T-helper 2 cell (primary cell): ENCODE measurements at regions not wholly inside any gene's neighbourhood (a gene's known extent, or its start where the extent isn't known, plus 50 kb on each side); places are given as distances from the start of the nearest gene placed in this dataset.

Experiments used
- DNase-seq, 5 experiments: peaks; one replicate each; pipeline versions ENCODE4 v3.0.0 to v3.0.0-alpha.2; 2012 to 2022

- no peak for DNase-seq
Observed at GRCh38 chr14:38505221-38505972, 249.5 kb upstream of the CLEC14A start.

DNA sequence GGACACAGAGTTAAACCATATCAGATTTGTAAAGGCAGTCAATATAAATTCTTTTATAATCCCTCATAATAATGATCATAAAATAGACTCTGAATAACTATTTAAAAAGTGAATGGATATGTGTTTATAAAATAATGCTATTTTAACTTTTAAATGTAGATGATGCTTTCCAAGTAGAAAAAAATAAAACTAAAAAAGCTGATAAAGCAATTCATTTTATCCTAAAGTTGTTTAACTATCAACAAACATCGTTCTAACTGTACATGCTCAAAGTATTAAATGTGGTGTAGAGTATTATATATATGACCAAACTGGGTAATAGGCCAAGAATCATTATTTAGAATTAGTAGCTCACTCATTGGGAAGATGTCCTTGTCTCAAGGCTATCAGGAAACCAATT is 248.3 kb upstream of the CLEC14A start:
- no peak for DNase-seq

- no peak for DNase-seq
Observed at GRCh38 chr14:38502239-38502638, 246.3 kb upstream of the CLEC14A start.

- DNase-seq: no peak
Observed at GRCh38 chr14:38500125-38500524, 244.2 kb upstream of the CLEC14A start.

- no peak for DNase-seq
Observed at GRCh38 chr14:38496092-38496491, 240.2 kb upstream of the CLEC14A start.

GRCh38 chr14:38490273-38490672 is 234.4 kb upstream of the CLEC14A start:
- no peak for DNase-seq

- DNase-seq: no peak
Observed at GRCh38 chr14:38485026-38485425, 229.1 kb upstream of the CLEC14A start.

GRCh38 chr14:38481952-38482678 is 226.2 kb upstream of the CLEC14A start:
- no peak for DNase-seq

DNA sequence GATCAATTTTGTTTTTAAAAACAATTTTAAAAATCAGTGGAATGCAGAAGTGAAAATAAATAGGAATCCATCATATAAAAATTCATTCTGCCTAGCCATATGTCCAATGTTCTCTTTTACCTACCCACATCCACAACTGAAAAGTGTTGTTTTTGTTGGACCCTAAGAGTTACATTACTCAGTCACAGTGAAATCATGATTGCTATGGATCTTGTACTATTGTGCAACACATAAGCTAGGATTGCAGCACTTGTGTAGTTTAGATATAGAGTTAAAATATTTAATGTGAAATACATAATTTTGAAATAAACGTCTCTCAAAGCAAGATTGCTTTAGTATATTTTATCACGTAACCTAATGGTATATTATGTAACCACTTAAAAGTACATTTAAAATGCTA is 213.3 kb upstream of the CLEC14A start:
- no peak for DNase-seq

- DNase-seq: no peak
Observed at GRCh38 chr14:38442208-38442607, 186.3 kb upstream of the CLEC14A start.

GRCh38 chr14:38432186-38432585 is 176.3 kb upstream of the CLEC14A start:
- DNase-seq: no peak

- DNase-seq: no peak
Observed at GRCh38 chr14:38431156-38431555, 175.3 kb upstream of the CLEC14A start.

- DNase-seq: no peak
Observed at GRCh38 chr14:38430522-38430921, 174.6 kb upstream of the CLEC14A start.

- DNase-seq: no peak
Observed at GRCh38 chr14:38425324-38425976, 169.6 kb upstream of the CLEC14A start.

DNA sequence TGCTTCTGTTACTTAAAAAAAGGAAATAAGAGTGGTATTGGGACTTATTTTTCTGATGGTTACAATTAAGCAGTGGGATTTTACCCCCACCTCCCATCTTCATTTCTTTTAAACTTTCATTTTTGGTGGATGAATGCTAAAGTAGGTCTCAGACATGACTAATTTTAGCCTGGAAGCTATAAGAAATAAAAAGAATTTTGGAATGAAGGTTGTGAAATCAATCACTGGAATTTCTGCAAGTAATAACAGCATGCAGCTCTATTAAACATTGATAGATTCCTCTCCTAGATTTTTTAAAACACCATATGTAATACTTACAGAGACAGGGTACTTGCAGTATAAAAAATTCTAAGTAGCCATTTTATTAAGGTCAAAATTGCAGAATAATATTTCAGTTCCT is 164.2 kb upstream of the CLEC14A start:
- DNase-seq: no peak

DNA sequence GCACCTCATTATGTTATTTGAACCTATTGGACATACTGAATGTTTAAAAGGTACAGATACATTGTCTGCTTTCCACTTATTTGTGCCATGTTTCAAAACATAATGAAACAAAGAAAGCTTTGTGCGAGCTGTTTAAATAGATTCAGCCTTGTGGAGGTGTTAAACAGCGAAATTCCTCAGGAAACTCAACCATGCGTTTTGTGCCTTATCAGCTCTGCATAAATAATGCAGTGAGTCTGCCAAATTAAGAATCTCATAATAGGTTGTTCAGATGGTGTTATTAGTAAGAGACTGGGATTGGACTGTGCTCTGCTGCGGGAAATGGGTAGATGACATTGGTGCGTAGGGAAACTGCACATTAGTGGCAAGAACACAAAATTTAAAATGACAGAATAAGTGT is 163.7 kb upstream of the CLEC14A start:
- DNase-seq: no peak

DNA sequence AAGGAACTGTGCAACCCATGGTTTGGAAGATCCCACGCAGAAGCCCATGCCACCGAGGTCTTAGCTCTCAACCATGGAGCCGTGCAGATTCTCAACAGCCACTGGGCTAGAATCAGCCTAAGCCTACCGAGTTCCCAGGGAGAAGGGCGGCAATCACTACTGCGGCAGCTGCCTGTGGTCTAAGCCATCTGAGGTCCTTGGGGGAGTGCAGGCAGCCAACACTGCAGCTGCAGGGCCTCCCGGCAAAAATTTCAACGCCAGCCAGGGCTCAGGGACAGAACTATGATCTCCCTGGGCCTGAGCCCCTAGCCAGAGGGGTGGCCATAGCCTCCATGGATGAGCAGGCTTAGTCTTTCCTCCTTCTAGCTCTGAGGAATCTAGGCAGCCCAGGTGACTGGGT is 156.8 kb upstream of the CLEC14A start:
- no peak for DNase-seq

DNA sequence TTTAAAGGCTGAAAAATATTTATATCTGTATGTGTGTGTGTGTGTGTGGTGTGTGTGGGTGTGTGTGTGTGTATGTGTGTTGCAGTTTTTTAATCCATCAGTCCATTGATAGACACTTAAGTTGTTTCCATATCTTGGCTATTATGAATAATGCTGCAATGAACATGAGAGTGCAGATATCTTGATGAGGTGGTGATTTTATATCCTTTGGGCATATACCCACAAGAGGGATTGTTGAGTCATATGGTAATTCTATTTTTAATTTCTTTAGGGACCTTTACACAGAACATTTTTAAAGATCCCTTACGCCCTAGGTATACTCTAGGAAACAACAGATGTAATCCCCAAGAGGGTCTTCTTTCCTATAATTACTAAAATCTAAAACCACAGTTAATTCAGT is 154.5 kb upstream of the CLEC14A start:
- DNase-seq: no peak

DNA sequence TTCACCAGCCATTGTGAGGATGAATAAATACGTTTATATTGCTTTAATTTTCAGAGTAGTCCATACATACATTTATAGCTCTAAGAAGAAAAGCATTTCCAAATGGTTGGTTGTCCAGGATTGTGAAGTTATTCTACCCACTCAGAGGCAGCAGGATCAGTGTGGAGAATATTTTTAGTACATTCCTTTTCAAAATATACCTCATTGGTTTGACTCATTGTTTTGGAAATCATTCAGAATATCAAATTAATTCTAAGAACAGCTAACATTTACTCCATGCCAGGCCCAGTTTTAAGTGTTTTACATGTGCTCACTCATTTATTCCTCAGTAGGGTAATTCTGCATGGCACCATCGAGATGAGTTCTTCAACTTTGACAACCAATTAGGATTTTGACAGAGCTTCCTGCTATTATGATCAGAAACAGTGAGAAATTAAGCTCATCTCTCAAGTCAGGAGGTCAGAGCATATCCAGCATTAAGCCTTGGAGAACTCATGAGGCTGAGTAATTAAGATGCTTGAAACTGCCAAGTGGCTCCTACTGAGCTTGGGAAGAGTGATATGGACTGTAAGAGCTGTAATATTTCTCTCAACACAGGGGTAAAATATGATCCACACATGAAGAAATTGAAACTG is 153.3 kb upstream of the CLEC14A start:
- DNase-seq: no peak

DNA sequence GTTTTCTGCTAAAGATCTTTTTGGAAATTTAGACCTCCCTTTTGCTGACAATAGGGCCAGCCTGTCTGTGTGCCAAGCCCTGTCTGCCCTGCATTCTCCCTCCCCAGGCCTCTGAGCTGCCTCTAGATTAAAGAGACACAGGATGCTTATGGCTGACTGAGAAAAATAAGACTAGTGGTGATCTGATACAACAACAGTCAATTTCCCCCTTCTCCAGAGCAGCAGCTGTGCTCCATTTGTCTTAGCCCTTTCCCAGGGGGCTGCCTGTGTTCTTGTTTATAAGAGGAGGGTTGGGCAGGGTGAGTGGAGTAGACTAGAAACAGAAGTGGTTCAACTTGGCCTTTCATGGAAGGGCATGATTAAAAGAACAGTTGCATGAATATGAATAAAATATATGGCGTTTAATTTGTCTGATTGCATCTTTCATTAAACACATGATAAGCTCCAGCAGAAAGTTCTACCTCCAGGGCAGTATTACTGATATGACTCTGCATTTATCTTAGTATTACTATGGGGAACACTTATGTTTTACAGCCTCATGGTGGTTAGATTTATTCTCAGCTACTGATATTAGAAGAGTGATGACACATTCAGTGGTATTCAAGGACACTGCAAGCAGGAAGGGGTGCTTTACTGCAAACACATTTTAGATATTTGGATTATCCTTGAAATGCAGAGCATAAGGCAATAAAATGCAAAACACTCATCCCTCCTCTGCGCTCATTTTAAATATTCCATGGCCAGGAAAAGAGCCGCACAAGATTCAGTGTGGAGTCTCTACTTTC is 150.2 kb upstream of the CLEC14A start:
- no peak for DNase-seq

GRCh38 chr14:38404616-38405015 is 148.7 kb upstream of the CLEC14A start:
- no peak for DNase-seq

DNA sequence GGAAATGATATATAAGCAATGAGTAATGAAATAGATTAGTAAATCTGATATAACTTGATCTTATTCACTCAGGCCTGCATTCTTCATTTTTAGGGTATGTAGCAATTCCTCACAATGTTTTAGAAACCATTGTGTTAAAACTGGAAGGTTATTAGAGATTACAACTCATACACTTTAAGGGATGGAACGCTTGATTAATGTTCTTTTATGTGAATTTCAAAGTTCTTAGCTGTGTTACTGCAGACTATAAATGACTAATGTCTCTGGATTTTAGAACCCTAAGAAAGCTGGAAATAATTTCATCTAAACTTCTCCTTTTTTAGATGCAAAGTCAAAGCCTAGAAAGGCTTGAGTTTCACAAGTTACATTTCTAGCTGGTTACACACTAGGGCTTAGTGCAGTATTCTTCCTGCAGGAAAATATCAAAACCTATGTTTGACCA is 148.2 kb upstream of the CLEC14A start:
- no peak for DNase-seq

DNA sequence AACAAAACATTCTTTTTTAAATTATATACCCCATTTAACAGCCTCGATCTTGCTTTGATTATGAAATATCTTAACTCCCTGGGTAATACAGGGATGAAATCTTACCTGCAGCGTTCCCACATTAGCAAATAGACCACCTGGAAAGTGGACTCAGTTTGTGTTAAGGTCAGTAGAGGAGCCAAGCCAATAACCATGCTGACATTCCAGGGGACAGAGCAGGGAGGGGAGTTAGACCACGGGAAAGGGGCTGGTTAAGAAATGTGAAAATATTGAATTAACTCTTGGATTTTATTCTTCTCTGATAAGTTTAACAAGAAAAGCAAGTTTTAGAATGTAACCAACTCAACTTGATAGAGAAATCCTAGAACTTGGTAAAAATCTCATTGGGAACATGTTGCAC is 144.9 kb upstream of the CLEC14A start:
- no peak for DNase-seq
